OCI-LY7 (cell line): ENCODE measurements at regions not wholly inside any gene's neighbourhood (a gene's known extent, or its start where the extent isn't known, plus 50 kb on each side); places are given as distances from the start of the nearest gene placed in this dataset.

Experiments
- BruUV-seq: library from RNA; stranded (reverse); fragments of 400-500 nt; replicated peaks from 2 replicates; lab custom pipeline; 2021; lab: Mats Ljungman, UMichigan
- CTCF ChIA-PET: fragments of 300-600 bp; sonication (Branson Sonifier 250); formaldehyde crosslinking; loops from one replicate; lab custom pipeline; 2022; ENCODE audit warnings: antibody characterized with exemption; ENCODE audit not compliant: unreplicated experiment; lab: Charles Lee
- POLR2A ChIA-PET: fragments of 300-600 bp; sonication (Branson Sonifier 250); formaldehyde crosslinking; loops from one replicate; lab custom pipeline; 2022; ENCODE audit warnings: antibody characterized with exemption; lab: Charles Lee
- DNase-seq: peaks from one replicate; pipeline ENCODE4 v3.0.0-alpha.2; 2015; ENCODE audit warnings: low spot score
- H2AFZ ChIP-seq: fragments of 200-600 bp; sonication (generic), shearing (Covaris generic); 2 replicates; pipeline ENCODE4 v1.6.1; 2014; ENCODE audit warnings: mild to moderate bottlenecking, antibody characterized with exemption, low read length, moderate library complexity
- H3K27ac ChIP-seq: fragments of 200-600 bp; sonication (generic); 2 replicates; pipeline ENCODE4 v1.5.1; 2014; ENCODE audit warnings: mixed run types, low read depth, mild to moderate bottlenecking, moderate library complexity, low read length, inconsistent platforms; ENCODE audit not compliant: poor library complexity, severe bottlenecking
- H3K36me3 ChIP-seq: fragments of 200-600 bp; sonication (generic); 2 replicates; pipeline ENCODE4 v1.6.1; 2014; ENCODE audit warnings: mild to moderate bottlenecking, antibody characterized with exemption, low read length, moderate library complexity, mixed read lengths; ENCODE audit not compliant: insufficient read depth
- H3K4me1 ChIP-seq: fragments of 200-600 bp; sonication (generic); 2 replicates; pipeline ENCODE4 v1.5.1; 2014; ENCODE audit warnings: mild to moderate bottlenecking, low read length; ENCODE audit not compliant: insufficient read depth, poor library complexity, severe bottlenecking
- H3K4me2 ChIP-seq: fragments of 200-600 bp; sonication (generic); 2 replicates; pipeline ENCODE4 v1.6.1; 2014; ENCODE audit warnings: mild to moderate bottlenecking, low read length
- H3K4me3 ChIP-seq: fragments of 200-600 bp; sonication (generic); 2 replicates; pipeline ENCODE4 v1.5.1; 2014; ENCODE audit warnings: mild to moderate bottlenecking, low read depth, low read length; ENCODE audit not compliant: poor library complexity, severe bottlenecking
- H3K79me2 ChIP-seq: fragments of 200-600 bp; sonication (generic); 2 replicates; pipeline ENCODE4 v1.6.1; 2016; ENCODE audit warnings: low read depth, mild to moderate bottlenecking, low read length, moderate library complexity, mixed read lengths; ENCODE audit not compliant: insufficient read depth
- H3K9me2 ChIP-seq: fragments of 200-600 bp; sonication (generic); 2 replicates; pipeline ENCODE4 v1.6.1; 2016; ENCODE audit warnings: mild to moderate bottlenecking, low read length, mixed read lengths; ENCODE audit not compliant: insufficient read depth
- H3K9me3 ChIP-seq: fragments of 200-600 bp; sonication (generic); 2 replicates; pipeline ENCODE4 v1.6.1; 2014; ENCODE audit warnings: mild to moderate bottlenecking, mixed run types, low read length, mixed read lengths
- H4K20me1 ChIP-seq: fragments of 200-600 bp; sonication (generic); 2 replicates; pipeline ENCODE4 v1.6.1; 2014; ENCODE audit warnings: mild to moderate bottlenecking, antibody characterized with exemption, low read length, moderate library complexity, mixed read lengths; ENCODE audit not compliant: insufficient read depth
- CTCF ChIP-seq: fragments of 200-600 bp; sonication (generic); conservative IDR thresholded peaks from 2 replicates; pipeline ENCODE4 v1.5.1; 2014; ENCODE audit warnings: mild to moderate bottlenecking, antibody characterized with exemption, low read length, moderate library complexity, mixed read lengths
- EZH2phosphoT487 ChIP-seq: fragments of 200-600 bp; sonication (generic); IDR thresholded peaks from 2 replicates; pipeline ENCODE4 v1.6.1; 2018; ENCODE audit warnings: low read depth, borderline replicate concordance, mild to moderate bottlenecking, mixed run types, antibody characterized with exemption, low read length, moderate library complexity, mixed read lengths
- intact Hi-C: fragments of 100-400 bp; cut with micrococcal nuclease; formaldehyde crosslinking; loops from one replicate; pipeline ENCODE4 v1.10.0; 2022; ENCODE audit not compliant: unreplicated experiment

DNA sequence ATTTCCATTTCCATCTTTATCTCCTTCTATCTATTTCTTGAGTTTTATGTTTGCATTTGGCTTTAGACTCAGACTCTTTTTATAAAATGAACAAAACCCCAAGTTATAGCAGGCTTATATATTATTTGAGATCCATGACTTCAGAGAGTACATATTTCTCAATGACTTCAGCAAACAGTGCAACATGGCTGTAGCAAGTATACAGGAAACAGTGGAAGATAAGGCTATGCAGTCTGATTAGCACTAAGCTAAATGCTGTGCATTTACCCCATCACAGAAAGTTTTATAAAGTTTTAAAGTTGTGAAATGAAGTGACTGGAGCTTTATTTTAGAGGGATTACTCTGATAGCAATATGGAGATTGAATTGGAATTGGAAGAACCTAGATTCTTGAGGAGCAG lies 463.5 kb upstream of the TGFBR2 start:
- Histone ChIP-seq H3K9me2 (no peaks in the 10 kb centered on the region), H4K20me1 (no peaks in the 10 kb centered on the region), H3K36me3 (no peaks in the 10 kb centered on the region), H3K9me3 (no peaks in the 10 kb centered on the region), H2AFZ (no peak overlapping the region), H3K4me2 (no peak overlapping the region), H3K27ac (no peak overlapping the region), H3K4me3 (no peak overlapping the region), H3K79me2 (no peaks in the 10 kb centered on the region), H3K4me1 (no peaks in the 10 kb centered on the region)
- TF ChIP-seq CTCF (no peak), EZH2phosphoT487 (no peak)
- DNase-seq = no peak
- no TSS peak for BruUV-seq
- CTCF ChIA-PET = no interaction called here
- POLR2A ChIA-PET = no interaction called here
- intact Hi-C loops = no loop called here

GRCh38 chr3:30145281-30145680 lies 461.1 kb upstream of the TGFBR2 start:
- Histone ChIP-seq H4K20me1 (no peaks in the 10 kb centered on the region), H3K4me3 (no peak overlapping the region), H2AFZ (no peak overlapping the region), H3K4me1 (no peaks in the 10 kb centered on the region), H3K79me2 (no peaks in the 10 kb centered on the region), H3K9me3 (no peaks in the 10 kb centered on the region), H3K27ac (no peak overlapping the region), H3K36me3 (no peaks in the 10 kb centered on the region), H3K4me2 (no peak overlapping the region), H3K9me2 (no peaks in the 10 kb centered on the region)
- DNase-seq = no peak
- ChIA-PET POLR2A (no interaction called here), CTCF (no interaction called here)
- intact Hi-C loops = no loop called here
- TF ChIP-seq CTCF (no peak), EZH2phosphoT487 (no peak)
- no TSS peak for BruUV-seq

DNA sequence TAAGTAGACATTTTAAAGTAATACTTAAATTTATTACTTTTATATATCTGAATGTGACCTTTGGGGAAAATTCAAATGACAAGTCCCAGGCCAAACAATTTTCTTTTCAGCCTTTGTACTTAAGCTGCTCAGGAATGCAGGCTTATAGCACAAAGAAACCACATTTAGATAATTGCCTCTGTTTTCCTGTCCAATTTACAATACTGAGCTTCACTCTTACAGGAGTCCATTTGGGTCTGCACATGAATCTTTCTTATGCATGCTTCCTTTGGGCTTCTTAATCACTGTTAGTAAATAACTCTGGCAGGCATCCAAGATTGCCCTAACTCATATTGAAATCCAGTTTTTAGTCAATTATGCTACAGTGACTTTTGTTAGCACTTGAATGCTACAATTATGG lies 459.4 kb upstream of the TGFBR2 start:
- no peak overlapping the region for H3K4me2 ChIP-seq
- H3K27ac ChIP-seq = no peak overlapping the region
- H3K4me3 ChIP-seq = no peak overlapping the region
- H3K79me2 ChIP-seq = no peaks in the 10 kb centered on the region
- DNase-seq = no peak
- H2AFZ ChIP-seq = no peak overlapping the region
- no peaks in the 10 kb centered on the region for H3K4me1 ChIP-seq
- H3K9me3 ChIP-seq = no peaks in the 10 kb centered on the region
- ChIA-PET CTCF (no interaction called here), POLR2A (no interaction called here)
- H4K20me1 ChIP-seq = no peaks in the 10 kb centered on the region
- no peak for TF ChIP-seq CTCF
- H3K9me2 ChIP-seq = no peaks in the 10 kb centered on the region
- intact Hi-C loops = no loop called here
- no peaks in the 10 kb centered on the region for H3K36me3 ChIP-seq
- no TSS peak for BruUV-seq
